ENCODE measurements at regions not wholly inside any gene's neighbourhood (a gene's known extent, or its start where the extent isn't known, plus 50 kb on each side); places are given as distances from the start of the nearest gene placed in this dataset.

- Histone ChIP-seq H3K27me3 (ENCODE audit: control insufficient read depth in 4 of 4, insufficient read depth in 4 of 4, low read length in 3 of 4) (no peaks in the 10 kb centered on the region), H3K4me1 (ENCODE audit: control insufficient read depth in 4 of 4, insufficient read depth in 4 of 4, low read length in 3 of 4) (no peaks in the 10 kb centered on the region), H3K4me3 (ENCODE audit: low read depth in 1 of 3, low read length in 3 of 3) (no peak overlapping the region), H3K9ac (ENCODE audit: low read depth in 1 of 2, low read length in 2 of 2) (no peak overlapping the region), H3K27ac (ENCODE audit: low read depth in 1 of 2, low read length in 2 of 2) (no peak overlapping the region), H3K9me3 (ENCODE audit: control insufficient read depth in 4 of 4, low read length in 3 of 4) (no peaks in the 10 kb centered on the region), H3K36me3 (ENCODE audit: control insufficient read depth in 4 of 4, insufficient read depth in 3 of 4, low read depth in 1 of 4, low read length in 3 of 4) (no peaks in the 10 kb centered on the region)
- DNase-seq (ENCODE audit: low spot score), result no peak
- TF ChIP-seq YY1 (IDR thresholded peaks at IDR 0.05), result no peak
- no peak for TF ChIP-seq RXRA (IDR thresholded peaks at IDR 0.05)
- no peak for TF ChIP-seq ZBTB33 (IDR thresholded peaks at IDR 0.05)
- TF ChIP-seq MAX (IDR thresholded peaks at IDR 0.05), result no peak
- TF ChIP-seq HNF4G (IDR thresholded peaks at IDR 0.05), result no peak
- no peak for TF ChIP-seq EGR1 (IDR thresholded peaks at IDR 0.05; ENCODE audit: low read depth in 2 of 2)
- TF ChIP-seq SP1 (IDR thresholded peaks at IDR 0.05), result no peak
- TF ChIP-seq HNF4A (conservative IDR thresholded peaks at IDR 0.05), result no peak
- TF ChIP-seq ATF3 (IDR thresholded peaks at IDR 0.05), result no peak
Observed at GRCh38 chr4:11264346-11264745, 164.3 kb downstream of the HS3ST1 start.

GRCh38 chr4:11263208-11263607 is 165.5 kb downstream of the HS3ST1 start:
- Histone ChIP-seq H3K9me3 (ENCODE audit: control insufficient read depth in 4 of 4, low read length in 3 of 4) (no peaks in the 10 kb centered on the region), H3K36me3 (ENCODE audit: control insufficient read depth in 4 of 4, insufficient read depth in 3 of 4, low read depth in 1 of 4, low read length in 3 of 4) (no peaks in the 10 kb centered on the region), H3K9ac (ENCODE audit: low read depth in 1 of 2, low read length in 2 of 2) (no peak overlapping the region), H3K27me3 (ENCODE audit: control insufficient read depth in 4 of 4, insufficient read depth in 4 of 4, low read length in 3 of 4) (no peaks in the 10 kb centered on the region), H3K4me3 (ENCODE audit: low read depth in 1 of 3, low read length in 3 of 3) (no peak overlapping the region), H3K4me1 (ENCODE audit: control insufficient read depth in 4 of 4, insufficient read depth in 4 of 4, low read length in 3 of 4) (no peaks in the 10 kb centered on the region), H3K27ac (ENCODE audit: low read depth in 1 of 2, low read length in 2 of 2) (no peak overlapping the region)
- TF ChIP-seq EGR1 (IDR thresholded peaks at IDR 0.05; ENCODE audit: low read depth in 2 of 2) (no peak), RAD21 (IDR thresholded peaks at IDR 0.05) (no peak), HNF4A (conservative IDR thresholded peaks at IDR 0.05) (no peak), YY1 (IDR thresholded peaks at IDR 0.05) (no peak), JUND (IDR thresholded peaks at IDR 0.05) (no peak), CTCF (IDR thresholded peaks at IDR 0.05; ENCODE audit: low read depth, low read length, missing input control) (no peak), MAX (IDR thresholded peaks at IDR 0.05) (no peak), TAF1 (conservative IDR thresholded peaks at IDR 0.05) (no peak), FOXA1 (IDR thresholded peaks at IDR 0.05) (no peak), ZBTB33 (IDR thresholded peaks at IDR 0.05) (no peak), FOXA2 (IDR thresholded peaks at IDR 0.05) (no peak), GABPA (IDR thresholded peaks at IDR 0.05 in 1 of 2, conservative IDR thresholded peaks at IDR 0.05 in 1 of 2) (no peak), ATF3 (IDR thresholded peaks at IDR 0.05) (no peak), NR2F2 (IDR thresholded peaks at IDR 0.05) (no peak), RXRA (IDR thresholded peaks at IDR 0.05) (no peak), REST (IDR thresholded peaks at IDR 0.05) (no peak), HNF4G (IDR thresholded peaks at IDR 0.05) (no peak), SP1 (IDR thresholded peaks at IDR 0.05) (no peak)
- WGBS, result 71% methylated on average over 1 of the region's 1 CpG
- DNase-seq (ENCODE audit: low spot score), result no peak

Measured in liver (tissue), 8 donors.